ENCODE measurements at regions not wholly inside any gene's neighbourhood (a gene's known extent, or its start where the extent isn't known, plus 50 kb on each side); places are given as distances from the start of the nearest gene placed in this dataset.

- ATAC-seq (ENCODE audit: low read depth) (no peak), DNase-seq (no peak)
- ChIA-PET CTCF (no interaction called here), POLR2A (no interaction called here)
- Mint-ChIP-seq H3K4me3 (no peak overlapping the region), H3K36me3 (ENCODE audit: low read depth) (no peaks in the 10 kb centered on the region), H3K27me3 (no peaks in the 10 kb centered on the region), H3K9me3 (no peaks in the 10 kb centered on the region), H3K27ac (no peak overlapping the region), H3K4me1 (no peaks in the 10 kb centered on the region)
- intact Hi-C loops (cut with micrococcal nuclease): no loop called here
- TF ChIP-seq, protein P1, sequence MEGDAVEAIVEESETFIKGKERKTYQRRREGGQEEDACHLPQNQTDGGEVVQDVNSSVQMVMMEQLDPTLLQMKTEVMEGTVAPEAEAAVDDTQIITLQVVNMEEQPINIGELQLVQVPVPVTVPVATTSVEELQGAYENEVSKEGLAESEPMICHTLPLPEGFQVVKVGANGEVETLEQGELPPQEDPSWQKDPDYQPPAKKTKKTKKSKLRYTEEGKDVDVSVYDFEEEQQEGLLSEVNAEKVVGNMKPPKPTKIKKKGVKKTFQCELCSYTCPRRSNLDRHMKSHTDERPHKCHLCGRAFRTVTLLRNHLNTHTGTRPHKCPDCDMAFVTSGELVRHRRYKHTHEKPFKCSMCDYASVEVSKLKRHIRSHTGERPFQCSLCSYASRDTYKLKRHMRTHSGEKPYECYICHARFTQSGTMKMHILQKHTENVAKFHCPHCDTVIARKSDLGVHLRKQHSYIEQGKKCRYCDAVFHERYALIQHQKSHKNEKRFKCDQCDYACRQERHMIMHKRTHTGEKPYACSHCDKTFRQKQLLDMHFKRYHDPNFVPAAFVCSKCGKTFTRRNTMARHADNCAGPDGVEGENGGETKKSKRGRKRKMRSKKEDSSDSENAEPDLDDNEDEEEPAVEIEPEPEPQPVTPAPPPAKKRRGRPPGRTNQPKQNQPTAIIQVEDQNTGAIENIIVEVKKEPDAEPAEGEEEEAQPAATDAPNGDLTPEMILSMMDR (IDR thresholded peaks at IDR 0.05): no peak
These were observed 62.9 kb upstream of the LRRC7 start for GRCh38 chr1:69504730-69505252.

GRCh38 chr1:69506311-69506710 is 61.4 kb upstream of the LRRC7 start:
- TF ChIP-seq, protein P1 (IDR thresholded peaks at IDR 0.05): no peak
- Mint-ChIP-seq H3K27ac (no peak overlapping the region), H3K27me3 (no peaks in the 10 kb centered on the region), H3K9me3 (no peaks in the 10 kb centered on the region), H3K4me1 (no peaks in the 10 kb centered on the region), H3K36me3 (ENCODE audit: low read depth) (no peaks in the 10 kb centered on the region), H3K4me3 (no peak overlapping the region)
- CTCF ChIA-PET: no interaction called here
- POLR2A ChIA-PET: no interaction called here
- no peak for ATAC-seq (ENCODE audit: low read depth)
- intact Hi-C loops (cut with micrococcal nuclease): no loop called here
- DNase-seq: no peak

DNA sequence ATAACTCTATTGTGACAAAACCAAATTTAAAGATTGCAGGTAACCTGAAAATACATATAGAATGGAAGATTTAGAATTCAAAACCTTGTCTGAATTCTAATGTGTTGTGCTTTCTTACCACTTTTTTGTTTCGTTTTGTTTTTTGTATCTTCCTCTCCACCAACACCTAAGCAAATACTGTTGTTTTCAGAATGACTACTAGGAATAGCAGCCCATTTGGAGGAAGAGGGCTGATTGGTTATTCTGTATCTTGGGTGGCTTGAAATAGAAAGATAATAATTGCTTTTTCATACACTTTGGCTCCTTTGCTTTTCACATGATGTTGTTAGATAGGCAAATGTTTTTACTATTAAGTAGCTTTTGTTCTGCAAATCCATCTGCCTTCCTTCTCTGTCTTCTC is 61.0 kb upstream of the LRRC7 start:
- no peak overlapping the region for H3K4me3 Mint-ChIP-seq
- H3K27me3 Mint-ChIP-seq: no peaks in the 10 kb centered on the region
- no peak for DNase-seq
- no peaks in the 10 kb centered on the region for H3K9me3 Mint-ChIP-seq
- TF ChIP-seq, protein P1 (IDR thresholded peaks at IDR 0.05): no peak
- no peak for ATAC-seq (ENCODE audit: low read depth)
- intact Hi-C loops (cut with micrococcal nuclease): no loop called here
- H3K27ac Mint-ChIP-seq: no peak overlapping the region
- POLR2A ChIA-PET: no interaction called here
- H3K36me3 Mint-ChIP-seq (ENCODE audit: low read depth): no peaks in the 10 kb centered on the region
- CTCF ChIA-PET: no interaction called here
- no peaks in the 10 kb centered on the region for H3K4me1 Mint-ChIP-seq

DNA sequence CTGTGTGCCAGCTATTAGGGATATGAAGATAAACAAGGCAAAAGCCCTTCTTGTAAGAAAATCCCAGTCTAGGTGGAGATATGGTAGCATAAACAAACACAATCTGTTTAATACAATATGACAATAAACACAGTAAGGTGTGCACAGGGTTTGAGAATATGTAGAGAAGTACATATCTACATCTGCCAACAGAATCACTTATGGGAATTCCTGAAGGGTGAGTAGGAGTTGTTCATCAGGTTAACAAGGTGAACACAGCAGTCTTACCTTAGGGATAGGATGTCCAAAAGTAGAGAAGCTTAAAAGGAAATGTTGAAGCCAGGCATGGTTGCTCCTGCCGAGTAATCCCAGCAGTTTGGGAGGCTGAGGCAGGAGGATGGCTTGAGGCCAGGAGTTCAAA is 57.7 kb upstream of the LRRC7 start:
- Mint-ChIP-seq H3K4me3 (no peak overlapping the region), H3K27ac (no peak overlapping the region), H3K27me3 (no peaks in the 10 kb centered on the region), H3K36me3 (ENCODE audit: low read depth) (no peaks in the 10 kb centered on the region), H3K4me1 (no peaks in the 10 kb centered on the region), H3K9me3 (no peaks in the 10 kb centered on the region)
- ChIA-PET POLR2A (no interaction called here), CTCF (no interaction called here)
- DNase-seq (no peak), ATAC-seq (ENCODE audit: low read depth) (no peak)
- intact Hi-C loops (cut with micrococcal nuclease): no loop called here
- TF ChIP-seq, protein P1 (IDR thresholded peaks at IDR 0.05): no peak

DNA sequence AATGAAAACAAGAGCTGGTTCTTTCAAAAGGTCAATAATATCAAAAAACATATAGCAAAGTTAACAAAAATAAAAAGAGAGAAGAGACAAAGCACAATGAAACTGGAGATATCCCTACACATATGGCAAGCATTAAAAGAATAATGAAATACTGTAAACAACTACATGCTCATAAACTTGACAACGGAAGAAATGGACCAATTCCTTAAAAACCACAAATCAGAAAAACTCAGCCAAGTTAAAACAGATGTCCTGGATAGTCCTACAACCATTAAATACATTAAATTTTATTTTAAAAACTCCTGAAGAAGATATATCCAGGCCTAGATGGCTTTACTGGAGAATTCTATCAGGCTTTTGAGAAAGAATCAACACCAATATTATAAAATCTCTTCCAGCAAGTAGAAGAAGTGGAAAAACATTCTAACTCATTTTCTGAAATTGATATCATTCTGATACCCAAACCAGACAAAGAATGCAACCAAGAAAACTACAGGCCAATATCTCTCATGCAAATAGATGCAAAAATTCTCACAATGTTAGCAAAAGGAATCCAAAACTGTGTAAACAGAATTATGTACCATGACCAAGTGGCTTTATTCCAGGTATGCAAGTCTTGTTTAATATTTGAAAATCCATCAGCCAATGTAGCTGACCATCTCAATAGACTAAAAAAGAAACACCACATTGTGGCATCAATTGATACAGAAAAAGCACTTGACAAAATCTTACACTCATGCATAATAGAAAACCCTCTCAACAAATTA is 56.1 kb upstream of the LRRC7 start:
- TF ChIP-seq, protein P1 (IDR thresholded peaks at IDR 0.05): no peak
- no peak overlapping the region for H3K4me3 Mint-ChIP-seq
- DNase-seq: no peak
- ChIA-PET CTCF (no interaction called here), POLR2A (no interaction called here)
- no peaks in the 10 kb centered on the region for H3K4me1 Mint-ChIP-seq
- H3K27ac Mint-ChIP-seq: no peak overlapping the region
- no peaks in the 10 kb centered on the region for H3K27me3 Mint-ChIP-seq
- H3K9me3 Mint-ChIP-seq: no peaks in the 10 kb centered on the region
- intact Hi-C loops (cut with micrococcal nuclease): no loop called here
- H3K36me3 Mint-ChIP-seq (ENCODE audit: low read depth): no peaks in the 10 kb centered on the region
- no peak for ATAC-seq (ENCODE audit: low read depth)

Data from activated B cell treated with CpG ODN at 0.5 μM for 24 hours (primary cell).